ENCODE measurements at regions not wholly inside any gene's neighbourhood (a gene's known extent, or its start where the extent isn't known, plus 50 kb on each side); places are given as distances from the start of the nearest gene placed in this dataset.

GRCh38 chr5:167122267-167122666, 1169.2 kb upstream of the WWC1 start:
- in situ Hi-C loops (cut with MboI), result no loop called here
- FAIRE-seq, result no peak
- RAD21 ChIA-PET (ENCODE audit: unreplicated experiment), result no interaction called here
- no peak for TF ChIP-seq RFX5 (IDR thresholded peaks at IDR 0.05; ENCODE audit: low read depth, low read length)
- no peak for TF ChIP-seq SREBF2 (IDR thresholded peaks at IDR 0.05; ENCODE audit: low read length)
- no peak for TF ChIP-seq DPF2 (IDR thresholded peaks at IDR 0.05)
- no peak for TF ChIP-seq EZH2 (IDR thresholded peaks at IDR 0.05; ENCODE audit: borderline replicate concordance, control insufficient read depth, low read depth, low read length)
- TF ChIP-seq PRDM15 (CRISPR knock-in tag; IDR thresholded peaks at IDR 0.05), result no peak
- TF ChIP-seq RELA (IDR thresholded peaks at IDR 0.05; ENCODE audit: borderline replicate concordance, partially characterized antibody), result no peak
- no peak for TF ChIP-seq NFYB (IDR thresholded peaks at IDR 0.05; ENCODE audit: insufficient read depth, low read depth, low read length)
- TF ChIP-seq RUNX3 (IDR thresholded peaks at IDR 0.05; ENCODE audit: low read length), result no peak
- TF ChIP-seq PBX3 (IDR thresholded peaks at IDR 0.05; ENCODE audit: insufficient replicate concordance, low read depth, low read length), result no peak
- TF ChIP-seq RBBP5 (conservative IDR thresholded peaks at IDR 0.05), result no peak
- no peak for TF ChIP-seq REST (IDR thresholded peaks at IDR 0.05; ENCODE audit: low read depth, low read length)
- TF ChIP-seq ZBTB11 (CRISPR knock-in tag; IDR thresholded peaks at IDR 0.05), result no peak
- TF ChIP-seq JUND (IDR thresholded peaks at IDR 0.05; ENCODE audit: low read depth, low read length), result no peak

More at GRCh38 chr5:167122267-167122666, 1169.2 kb upstream of the WWC1 start:
- Histone ChIP-seq H4K20me1 (ENCODE audit: control insufficient read depth, insufficient read depth) (no peaks in the 10 kb centered on the region), H3K9me3 (replicated peaks; ENCODE audit: control insufficient read depth, insufficient read depth, low read length) (no peaks in the 10 kb centered on the region), H3K4me1 (ENCODE audit: control insufficient read depth, insufficient read depth, low read length) (no peaks in the 10 kb centered on the region), H3K9ac (ENCODE audit: control insufficient read depth, insufficient read depth, low read length) (no peak overlapping the region), H2AFZ (ENCODE audit: control insufficient read depth, low read depth, low read length) (no peak overlapping the region), H3K4me3 (no peak overlapping the region), H3K4me2 (ENCODE audit: control insufficient read depth, insufficient read depth) (no peak overlapping the region), H3K36me3 (ENCODE audit: control insufficient read depth in 2 of 2, insufficient read depth in 2 of 2, low read length in 1 of 2) (no peaks in the 10 kb centered on the region), H3K27ac (ENCODE audit: control insufficient read depth, insufficient read depth) (no peak overlapping the region), H3K79me2 (ENCODE audit: control insufficient read depth, insufficient read depth, low read length) (no peaks in the 10 kb centered on the region), H3K27me3 (replicated peaks in 1 of 2; ENCODE audit: control insufficient read depth in 2 of 2, insufficient read depth in 2 of 2, low read length in 1 of 2) (no peaks in the 10 kb centered on the region; a peak in 1 of 4 replicates)
- POLR2A ChIA-PET, result no interaction called here
- no TSS peak for BruUV-seq (replicated peaks)
- ATAC-seq, result no peak
- intact Hi-C loops (cut with micrococcal nuclease; ENCODE audit: unreplicated experiment), result no loop called here
- DNase-seq (ENCODE audit: low read depth, low spot score), result no peak
- CTCF ChIA-PET, result interaction anchor here (0.9 kb wide), 1 partner anchor 13 kb away, joined by 3 read pairs; no protein-coding TSS in a partner anchor
- WGBS (ENCODE audit: insufficient coverage, insufficient replicate concordance, low lambda C conversion rate, missing lambda C conversion rate), result 35% methylated on average over 3 of the region's 3 CpGs
- SMC1A ChIA-PET (ENCODE audit: uncharacterized antibody, unreplicated experiment), result no interaction called here

All from GM12878 (cell line).